GM10248 (cell line): ENCODE measurements at regions not wholly inside any gene's neighbourhood (a gene's known extent, or its start where the extent isn't known, plus 50 kb on each side); places are given as distances from the start of the nearest gene placed in this dataset.

ENCODE experiments used
- CTCF ChIA-PET: fragments of 300-600 bp; sonication (Branson Sonifier 250); formaldehyde crosslinking; extraction: SDS; loops from one replicate; lab custom pipeline; 2021; ENCODE audit warnings: antibody characterized with exemption; lab: Yijun Ruan, JAX
- POLR2A ChIA-PET: fragments of 350-650 bp; sonication (Branson Sonifier 250); formaldehyde crosslinking; extraction: SDS; loops from one replicate; lab custom pipeline; 2020; ENCODE audit warnings: antibody characterized with exemption; lab: Yijun Ruan, JAX
- DNase-seq: peaks from one replicate; pipeline ENCODE4 v3.0.0; 2012; ENCODE audit errors: extremely low spot score
- CTCF ChIP-seq: IDR thresholded peaks from 2 replicates; pipeline ENCODE4 v1.5.1; 2012; ENCODE audit warnings: mild to moderate bottlenecking, low read depth; ENCODE audit errors: extremely low read depth, missing control alignments, control extremely low read depth

- CTCF ChIA-PET = no interaction called here
- TF ChIP-seq CTCF = no peak
- DNase-seq = no peak
- POLR2A ChIA-PET = no interaction called here
These were observed 113.4 kb upstream of the RESF1 start for GRCh38 chr12:31845613-31846322.

GRCh38 chr12:31843398-31844095, 114.7 kb upstream of the AMN1 start:
- ChIA-PET CTCF (interaction anchor here (1.4 kb wide), 1 partner anchor 13 kb away, joined by 3 read pairs; no protein-coding TSS in a partner anchor), POLR2A (no interaction called here)
- no peak for DNase-seq
- no peak for TF ChIP-seq CTCF

GRCh38 chr12:31837913-31838312, 109.1 kb upstream of the AMN1 start:
- TF ChIP-seq CTCF = no peak
- no peak for DNase-seq
- ChIA-PET CTCF (interaction anchor here (0.6 to 1.2 kb wide), 4 partner anchors 11 to 45 kb away, joined by 3 to 5 read pairs (median 3); no protein-coding TSS in a partner anchor), POLR2A (no interaction called here)

- POLR2A ChIA-PET = no interaction called here
- no peak for TF ChIP-seq CTCF
These were observed 106.6 kb upstream of the AMN1 start for GRCh38 chr12:31835276-31835882.

GRCh38 chr12:31834150-31834549, 105.3 kb upstream of the AMN1 start:
- no peak for TF ChIP-seq CTCF
- ChIA-PET POLR2A (no interaction called here), CTCF (interaction anchor here (1.6 kb wide), 1 partner anchor 49 kb away, joined by 3 read pairs; no protein-coding TSS in a partner anchor)
- no peak for DNase-seq

More at GRCh38 chr12:31835276-31835882, 106.6 kb upstream of the AMN1 start:
- CTCF ChIA-PET = interaction anchor here (1.3 to 2.1 kb wide), 4 partner anchors 16 to 154 kb away, joined by 3 to 6 read pairs (median 3); no protein-coding TSS in a partner anchor
- DNase-seq = no peak

- ChIA-PET POLR2A (no interaction called here), CTCF (interaction anchor here (0.9 to 1.1 kb wide), 3 partner anchors 9 to 189 kb away, joined by 3 to 4 read pairs (median 3); no protein-coding TSS in a partner anchor)
- TF ChIP-seq CTCF = no peak
- peak; percentile 17 for DNase-seq
These were observed 104.2 kb upstream of the AMN1 start for GRCh38 chr12:31832740-31833729.
